ENCODE measurements at regions not wholly inside any gene's neighbourhood (a gene's known extent, or its start where the extent isn't known, plus 50 kb on each side); places are given as distances from the start of the nearest gene placed in this dataset.

- TF ChIP-seq FOXP2 (optimal IDR thresholded peaks at IDR 0.05; ENCODE audit: borderline replicate concordance, extremely low read depth, extremely low read length, insufficient read depth): no peak
- no peak for TF ChIP-seq REST (IDR thresholded peaks at IDR 0.05; ENCODE audit: insufficient read depth in 1 of 2, low read depth in 2 of 2, low read length in 2 of 2)
- TF ChIP-seq TAF1 (IDR thresholded peaks at IDR 0.05; ENCODE audit: borderline replicate concordance, insufficient read depth, low read length): no peak
Observed at GRCh38 chr7:9505516-9505915, 1072.1 kb downstream of the NXPH1 start.

Data from PFSK-1 (cell line).